Astrocyte of the spinal cord (primary cell): ENCODE measurements at regions not wholly inside any gene's neighbourhood (a gene's known extent, or its start where the extent isn't known, plus 50 kb on each side); places are given as distances from the start of the nearest gene placed in this dataset.

Experiments used
- DNase-seq: peaks from one replicate; pipeline ENCODE4 v3.0.0; 2011; ENCODE audit warnings: low read depth, low spot score
- H3K4me3 ChIP-seq: 2 replicates; pipeline ENCODE4 v1.5.1; 2011; ENCODE audit warnings: low read depth, mild to moderate bottlenecking, low read length, moderate library complexity
- in situ Hi-C: cut with HindIII; loops from 2 replicates; pipeline ENCODE4 v1.10.0; 2017; ENCODE audit warnings: low sequenced_read_pairs
- TF ChIP-seq, protein P1 (sequence below): IDR thresholded peaks from 2 replicates; pipeline ENCODE4 v1.5.1; 2012; ENCODE audit warnings: low read depth, mild to moderate bottlenecking, low read length, inconsistent platforms

GRCh38 chr18:38322206-38322605, 756.6 kb upstream of the CELF4 start:
- in situ Hi-C loops = no loop called here
- H3K4me3 ChIP-seq = no peak overlapping the region
- DNase-seq = no peak
- TF ChIP-seq, protein P1, sequence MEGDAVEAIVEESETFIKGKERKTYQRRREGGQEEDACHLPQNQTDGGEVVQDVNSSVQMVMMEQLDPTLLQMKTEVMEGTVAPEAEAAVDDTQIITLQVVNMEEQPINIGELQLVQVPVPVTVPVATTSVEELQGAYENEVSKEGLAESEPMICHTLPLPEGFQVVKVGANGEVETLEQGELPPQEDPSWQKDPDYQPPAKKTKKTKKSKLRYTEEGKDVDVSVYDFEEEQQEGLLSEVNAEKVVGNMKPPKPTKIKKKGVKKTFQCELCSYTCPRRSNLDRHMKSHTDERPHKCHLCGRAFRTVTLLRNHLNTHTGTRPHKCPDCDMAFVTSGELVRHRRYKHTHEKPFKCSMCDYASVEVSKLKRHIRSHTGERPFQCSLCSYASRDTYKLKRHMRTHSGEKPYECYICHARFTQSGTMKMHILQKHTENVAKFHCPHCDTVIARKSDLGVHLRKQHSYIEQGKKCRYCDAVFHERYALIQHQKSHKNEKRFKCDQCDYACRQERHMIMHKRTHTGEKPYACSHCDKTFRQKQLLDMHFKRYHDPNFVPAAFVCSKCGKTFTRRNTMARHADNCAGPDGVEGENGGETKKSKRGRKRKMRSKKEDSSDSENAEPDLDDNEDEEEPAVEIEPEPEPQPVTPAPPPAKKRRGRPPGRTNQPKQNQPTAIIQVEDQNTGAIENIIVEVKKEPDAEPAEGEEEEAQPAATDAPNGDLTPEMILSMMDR = no peak

- H3K4me3 ChIP-seq = no peak overlapping the region
- TF ChIP-seq, protein P1 = no peak
- no peak for DNase-seq
- in situ Hi-C loops = no loop called here
Measured at GRCh38 chr18:38321262-38321661, 755.7 kb upstream of the CELF4 start.

DNA sequence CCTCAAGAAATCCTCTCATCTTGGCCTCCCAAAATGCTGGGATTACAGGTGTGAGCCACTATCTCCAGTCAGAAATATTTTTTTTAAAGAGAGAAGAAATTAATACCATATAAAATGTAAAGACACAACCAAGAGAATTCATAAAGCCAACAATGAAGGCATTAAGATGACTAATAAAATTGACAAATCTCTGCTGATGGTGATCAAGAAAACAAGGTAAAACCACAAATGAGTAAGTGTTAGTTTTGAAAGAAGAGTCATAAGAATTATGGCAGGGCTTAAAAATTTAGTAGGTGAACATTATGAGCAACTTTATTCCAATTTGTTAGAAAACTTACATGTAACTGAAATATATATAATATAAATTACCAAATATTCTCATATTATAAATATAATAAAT, 752.8 kb upstream of the CELF4 start:
- in situ Hi-C loops = no loop called here

DNA sequence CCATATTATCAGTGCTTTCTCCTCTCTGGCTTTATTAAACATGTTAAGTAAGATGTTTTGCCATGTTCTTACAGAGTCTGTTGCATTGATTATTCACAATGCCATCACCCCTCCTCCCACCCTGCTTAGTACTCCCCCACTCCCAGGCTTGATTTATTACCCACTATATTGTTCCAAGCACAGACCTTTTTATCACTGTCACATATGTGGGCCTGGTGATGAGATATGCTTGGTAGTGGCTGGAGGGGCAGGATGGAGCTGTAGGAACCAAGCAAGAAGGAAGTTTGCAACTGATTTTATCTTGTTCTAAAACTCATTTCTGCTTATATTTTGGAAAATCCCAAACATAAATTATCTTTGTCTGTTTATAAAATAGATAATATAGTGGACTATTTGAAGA, 748.2 kb upstream of the CELF4 start:
- in situ Hi-C loops = no loop called here
- no peak for DNase-seq
- no peak overlapping the region for H3K4me3 ChIP-seq
- TF ChIP-seq, protein P1 = no peak

More for the DNA sequence above, 752.8 kb upstream of the CELF4 start:
- TF ChIP-seq, protein P1 = no peak
- no peak for DNase-seq
- H3K4me3 ChIP-seq = no peak overlapping the region

DNA sequence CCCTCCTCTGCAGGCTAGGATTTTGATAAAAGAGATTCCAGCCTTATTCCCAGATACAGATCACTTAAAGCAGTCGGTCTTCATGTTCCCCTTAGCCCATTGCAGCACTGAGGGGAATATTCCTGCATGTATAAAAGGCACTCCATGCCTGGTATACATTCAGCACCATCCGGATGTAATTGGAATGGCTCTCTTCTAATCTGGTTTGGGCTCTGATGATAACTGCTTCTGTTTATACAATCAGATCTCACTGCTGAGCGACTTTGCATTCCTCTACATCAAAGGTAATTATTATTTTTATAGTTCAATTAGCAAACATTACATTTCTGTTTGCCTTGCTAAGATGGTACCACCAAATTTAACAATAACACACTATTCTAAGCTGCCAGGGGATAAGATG, 746.9 kb upstream of the CELF4 start:
- DNase-seq = no peak
- in situ Hi-C loops = no loop called here
- H3K4me3 ChIP-seq = no peak overlapping the region
- TF ChIP-seq, protein P1 = no peak

GRCh38 chr18:38310936-38311335, 745.3 kb upstream of the CELF4 start:
- DNase-seq = no peak
- in situ Hi-C loops = no loop called here

More at GRCh38 chr18:38310936-38311335, 745.3 kb upstream of the CELF4 start:
- TF ChIP-seq, protein P1 = no peak
- no peak overlapping the region for H3K4me3 ChIP-seq
